ENCODE measurements at regions not wholly inside any gene's neighbourhood (a gene's known extent, or its start where the extent isn't known, plus 50 kb on each side); places are given as distances from the start of the nearest gene placed in this dataset.
A peak's percentile ranks its signal among the peaks of the same experiment; 100 is the strongest.
"Not testable (repeated sequence)": the region's sequence is repeated elsewhere in the genome, so short reads cannot be mapped to it uniquely, and the experiment has no call there.

- WGBS, 4 donors: 84 to 87% (median 85%) methylated on average over 2 of the region's 2 CpGs
- intact Hi-C loops (cut with DNase I): no loop called here
- no peaks in the 10 kb centered on the region for H3K36me3 ChIP-seq
- no peaks in the 10 kb centered on the region for H3K9me3 ChIP-seq
- no peak overlapping the region for H3K4me3 ChIP-seq
- H3K4me1 ChIP-seq: no peaks in the 10 kb centered on the region
- no peak for ATAC-seq
- no peak overlapping the region for H3K27ac ChIP-seq
- TF ChIP-seq POLR2A (IDR thresholded peaks at IDR 0.05) (no peak), CTCF (IDR thresholded peaks at IDR 0.05) (no peak)
- no peak for DNase-seq
- no peaks in the 10 kb centered on the region for H3K27me3 ChIP-seq
These were observed 509.1 kb upstream of the SPANXN1 start for GRCh38 chrX:144738246-144738645.

DNA sequence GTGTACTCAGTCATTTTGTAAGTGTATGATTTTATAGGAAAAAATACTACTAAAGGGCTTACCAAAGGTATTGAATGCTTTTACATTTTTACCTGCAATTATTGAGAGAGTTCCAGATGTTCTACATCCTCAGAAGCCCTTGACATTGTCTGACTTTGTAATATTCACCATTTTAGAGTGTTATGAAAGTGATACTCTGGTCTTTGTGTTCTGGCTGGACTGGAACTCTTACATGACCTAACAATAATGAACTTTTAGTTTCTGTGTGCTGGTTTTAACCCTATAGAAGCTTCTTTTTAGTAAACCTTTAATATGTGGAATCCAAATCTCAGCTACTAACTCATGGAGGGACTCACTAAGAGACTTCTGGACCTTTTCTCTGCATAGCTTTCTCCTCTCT lies 478.8 kb upstream of the SPANXN1 start:
- Histone ChIP-seq H3K9me3 (no peaks in the 10 kb centered on the region), H3K27me3 (no peaks in the 10 kb centered on the region), H3K4me3 (no peak overlapping the region), H3K4me1 (no peaks in the 10 kb centered on the region), H3K36me3 (no peaks in the 10 kb centered on the region), H3K27ac (no peak overlapping the region)
- DNase-seq (no peak), ATAC-seq (no peak)
- intact Hi-C loops (cut with DNase I): no loop called here
- TF ChIP-seq CTCF (IDR thresholded peaks at IDR 0.05): no peak
- TF ChIP-seq POLR2A (IDR thresholded peaks at IDR 0.05): no peak

GRCh38 chrX:144783528-144783927 lies 463.8 kb upstream of the SPANXN1 start:
- H3K4me3 ChIP-seq; H3K27me3 ChIP-seq; H3K4me1 ChIP-seq; H3K36me3 ChIP-seq; intact Hi-C loops (cut with DNase I); H3K27ac ChIP-seq; ATAC-seq: not testable (repeated sequence)
- 86 to 95% (median 91%) methylated on average over 9 to 19 of the region's 19 CpGs for WGBS, 4 donors
- peak in 1 of 5 donors; percentile 36 for DNase-seq
- peaks cover 0 to 11% (median 0%) of the 10 kb centered on the region in 12 donors for H3K9me3 ChIP-seq

- 80 to 93% (median 86%) methylated on average over 2 of the region's 2 CpGs for WGBS, 4 donors
- TF ChIP-seq CTCF (IDR thresholded peaks at IDR 0.05) (no peak), POLR2A (IDR thresholded peaks at IDR 0.05) (no peak)
- no peak for ATAC-seq
These were observed 457.2 kb upstream of the SPANXN1 start for GRCh38 chrX:144790148-144790547.

DNA sequence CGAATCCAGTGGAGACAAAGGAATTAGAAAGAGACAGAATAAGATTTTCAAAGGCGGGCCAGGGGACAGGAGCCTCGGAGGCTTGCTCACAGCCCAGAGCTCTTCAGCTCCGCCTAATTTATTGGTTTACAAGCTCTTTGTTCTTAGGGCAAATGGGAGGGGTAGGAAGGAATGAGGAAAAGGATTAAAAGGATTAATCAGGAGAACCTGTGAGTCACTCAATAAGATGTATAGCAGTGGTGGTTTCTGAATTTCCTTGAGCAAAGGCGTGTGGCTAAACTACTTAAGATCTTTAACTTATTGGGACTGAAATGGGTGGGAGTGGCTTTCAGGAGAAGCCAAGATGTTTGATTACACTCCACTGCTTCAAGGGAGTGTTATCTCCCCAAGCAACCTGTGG lies 456.0 kb upstream of the SPANXN1 start:
- intact Hi-C loops (cut with DNase I): no loop called here
- Histone ChIP-seq H3K4me3 (no peak overlapping the region), H3K36me3 (no peaks in the 10 kb centered on the region), H3K27ac (no peak overlapping the region), H3K4me1 (no peaks in the 10 kb centered on the region), H3K9me3 (peaks cover 0 to 40% (median 8%) of the 10 kb centered on the region in 12 donors), H3K27me3 (no peaks in the 10 kb centered on the region)
- DNase-seq (no peak), ATAC-seq (no peak)
- WGBS, 4 donors: 66 to 70% (median 69%) methylated on average over 5 of the region's 5 CpGs
- TF ChIP-seq CTCF (IDR thresholded peaks at IDR 0.05) (no peak), POLR2A (IDR thresholded peaks at IDR 0.05) (no peak)

More at GRCh38 chrX:144790148-144790547, 457.2 kb upstream of the SPANXN1 start:
- no peak overlapping the region for H3K4me3 ChIP-seq
- no peaks in the 10 kb centered on the region for H3K36me3 ChIP-seq
- no peaks in the 10 kb centered on the region for H3K27me3 ChIP-seq
- no peak for DNase-seq
- no peak overlapping the region for H3K27ac ChIP-seq
- H3K9me3 ChIP-seq: peaks cover 0 to 40% (median 8%) of the 10 kb centered on the region in 12 donors
- intact Hi-C loops (cut with DNase I): no loop called here
- H3K4me1 ChIP-seq: no peaks in the 10 kb centered on the region
